OCI-LY1 (cell line): ENCODE measurements at regions not wholly inside any gene's neighbourhood (a gene's known extent, or its start where the extent isn't known, plus 50 kb on each side); places are given as distances from the start of the nearest gene placed in this dataset.

Experiments used
- EZH2 ChIP-seq: fragments of 200-600 bp; sonication (generic), shearing (Covaris generic); IDR thresholded peaks from 2 replicates; pipeline ENCODE4 v1.8.0; 2017; ENCODE audit warnings: borderline replicate concordance, mixed run types, mild to moderate bottlenecking, antibody characterized with exemption, low read length, moderate library complexity, mixed read lengths
- TF ChIP-seq, protein P1 (sequence below): fragments of 200-600 bp; sonication (generic), shearing (Covaris generic); IDR thresholded peaks from 2 replicates; pipeline ENCODE4 v1.5.1; 2017; ENCODE audit warnings: mild to moderate bottlenecking, antibody characterized with exemption, low read length, moderate library complexity, mixed read lengths

DNA sequence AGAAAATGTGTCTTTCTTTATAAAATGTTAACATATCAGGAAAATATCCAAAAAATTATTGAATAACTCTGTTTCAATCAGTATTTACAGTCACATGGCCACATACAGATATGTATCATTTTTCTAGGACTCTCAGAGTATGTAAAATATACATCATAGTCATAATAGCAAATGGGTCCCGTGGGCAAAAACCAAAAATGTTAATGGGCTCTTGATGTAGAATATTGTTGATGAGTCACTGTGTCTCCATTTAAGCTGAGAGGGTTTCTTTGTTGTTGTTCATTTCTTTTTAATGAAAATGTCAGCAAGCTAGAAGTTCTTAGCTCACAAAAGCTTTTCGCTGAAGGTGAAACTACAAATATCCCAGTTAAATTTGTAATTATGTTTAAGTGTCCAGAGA, 1713.1 kb upstream of the PCDH20 start:
- TF ChIP-seq, protein P1, sequence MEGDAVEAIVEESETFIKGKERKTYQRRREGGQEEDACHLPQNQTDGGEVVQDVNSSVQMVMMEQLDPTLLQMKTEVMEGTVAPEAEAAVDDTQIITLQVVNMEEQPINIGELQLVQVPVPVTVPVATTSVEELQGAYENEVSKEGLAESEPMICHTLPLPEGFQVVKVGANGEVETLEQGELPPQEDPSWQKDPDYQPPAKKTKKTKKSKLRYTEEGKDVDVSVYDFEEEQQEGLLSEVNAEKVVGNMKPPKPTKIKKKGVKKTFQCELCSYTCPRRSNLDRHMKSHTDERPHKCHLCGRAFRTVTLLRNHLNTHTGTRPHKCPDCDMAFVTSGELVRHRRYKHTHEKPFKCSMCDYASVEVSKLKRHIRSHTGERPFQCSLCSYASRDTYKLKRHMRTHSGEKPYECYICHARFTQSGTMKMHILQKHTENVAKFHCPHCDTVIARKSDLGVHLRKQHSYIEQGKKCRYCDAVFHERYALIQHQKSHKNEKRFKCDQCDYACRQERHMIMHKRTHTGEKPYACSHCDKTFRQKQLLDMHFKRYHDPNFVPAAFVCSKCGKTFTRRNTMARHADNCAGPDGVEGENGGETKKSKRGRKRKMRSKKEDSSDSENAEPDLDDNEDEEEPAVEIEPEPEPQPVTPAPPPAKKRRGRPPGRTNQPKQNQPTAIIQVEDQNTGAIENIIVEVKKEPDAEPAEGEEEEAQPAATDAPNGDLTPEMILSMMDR, result no peak
- TF ChIP-seq EZH2, result no peak
